Mesothelial cell of epicardium (in vitro differentiated cells): ENCODE measurements at regions not wholly inside any gene's neighbourhood (a gene's known extent, or its start where the extent isn't known, plus 50 kb on each side); places are given as distances from the start of the nearest gene placed in this dataset.

Experiments used
- DNase-seq, 2 experiments: peaks; one replicate each; pipeline ENCODE4 v3.0.0; 2021; ENCODE audit warnings: low spot score in 2 of 2; ENCODE audit not compliant: unreplicated experiment in 2 of 2
- H3K27ac Mint-ChIP-seq: 2 replicates; pipeline ENCODE4 v1.8.0; 2021; ENCODE audit warnings: mixed read lengths
- H3K27me3 Mint-ChIP-seq: 2 replicates; pipeline ENCODE4 v1.8.0; 2021; ENCODE audit warnings: low read depth, mixed read lengths
- H3K36me3 Mint-ChIP-seq: 2 replicates; pipeline ENCODE4 v1.8.0; 2021; ENCODE audit warnings: mixed read lengths
- H3K4me1 Mint-ChIP-seq: 2 replicates; pipeline ENCODE4 v1.8.0; 2021; ENCODE audit warnings: mixed read lengths
- H3K4me3 Mint-ChIP-seq: 2 replicates; pipeline ENCODE4 v1.8.0; 2021; ENCODE audit warnings: mild to moderate bottlenecking, moderate library complexity, mixed read lengths
- H3K9me3 Mint-ChIP-seq: 2 replicates; pipeline ENCODE4 v1.8.0; 2021; ENCODE audit warnings: mixed read lengths
- CTCF ChIP-seq: fragments of 200-600 bp; sonication (generic); IDR thresholded peaks from one replicate; pipeline ENCODE4 v1.5.0; 2021; ENCODE audit warnings: antibody characterized with exemption; ENCODE audit not compliant: unreplicated experiment

GRCh38 chr13:47049276-47049989 lies 152.6 kb upstream of the HTR2A start:
- Mint-ChIP-seq H3K4me3 (no peak overlapping the region), H3K27me3 (no peaks in the 10 kb centered on the region), H3K9me3 (peaks cover 5% of the 10 kb centered on the region), H3K36me3 (no peaks in the 10 kb centered on the region), H3K4me1 (peaks cover 26% of the 10 kb centered on the region), H3K27ac (peak overlapping the region; percentile 11)
- no peak for DNase-seq
- no peak for TF ChIP-seq CTCF

- H3K36me3 Mint-ChIP-seq = no peaks in the 10 kb centered on the region
- no peak for DNase-seq
- H3K9me3 Mint-ChIP-seq = peaks cover 5% of the 10 kb centered on the region
- H3K4me3 Mint-ChIP-seq = no peak overlapping the region
- H3K4me1 Mint-ChIP-seq = peaks cover 19% of the 10 kb centered on the region
- no peak for TF ChIP-seq CTCF
- H3K27me3 Mint-ChIP-seq = no peaks in the 10 kb centered on the region
- no peak overlapping the region for H3K27ac Mint-ChIP-seq
Observed at GRCh38 chr13:47046706-47047105, 149.9 kb upstream of the HTR2A start.

- Mint-ChIP-seq H3K9me3 (no peaks in the 10 kb centered on the region), H3K27ac (no peak overlapping the region), H3K4me1 (peaks cover 24% of the 10 kb centered on the region), H3K27me3 (no peaks in the 10 kb centered on the region), H3K4me3 (no peak overlapping the region), H3K36me3 (no peaks in the 10 kb centered on the region)
- no peak for TF ChIP-seq CTCF
- no peak for DNase-seq
Observed at GRCh38 chr13:47044842-47045241, 148.0 kb upstream of the HTR2A start.

- peaks cover 25% of the 10 kb centered on the region for H3K4me1 Mint-ChIP-seq
- H3K36me3 Mint-ChIP-seq = no peaks in the 10 kb centered on the region
- no peak for DNase-seq
- H3K9me3 Mint-ChIP-seq = no peaks in the 10 kb centered on the region
- no peak for TF ChIP-seq CTCF
- H3K27me3 Mint-ChIP-seq = no peaks in the 10 kb centered on the region
- H3K27ac Mint-ChIP-seq = no peak overlapping the region
- H3K4me3 Mint-ChIP-seq = no peak overlapping the region
Observed at GRCh38 chr13:47039106-47039505, 142.3 kb upstream of the HTR2A start.

GRCh38 chr13:47038188-47038587 lies 141.3 kb upstream of the HTR2A start:
- no peak for TF ChIP-seq CTCF
- no peak overlapping the region for H3K27ac Mint-ChIP-seq
- no peaks in the 10 kb centered on the region for H3K27me3 Mint-ChIP-seq
- no peak overlapping the region for H3K4me3 Mint-ChIP-seq
- no peaks in the 10 kb centered on the region for H3K9me3 Mint-ChIP-seq
- no peak for DNase-seq
- H3K4me1 Mint-ChIP-seq = peaks cover 29% of the 10 kb centered on the region
- no peaks in the 10 kb centered on the region for H3K36me3 Mint-ChIP-seq
